H54 (cell line): ENCODE measurements at regions not wholly inside any gene's neighbourhood (a gene's known extent, or its start where the extent isn't known, plus 50 kb on each side); places are given as distances from the start of the nearest gene placed in this dataset.
"Not testable (repeated sequence)": the region's sequence is repeated elsewhere in the genome, so short reads cannot be mapped to it uniquely, and the experiment has no call there.

Source experiments
- DNase-seq: peaks from one replicate; pipeline ENCODE4 v3.0.0; 2011; ENCODE audit warnings: low spot score, mixed read lengths; ENCODE audit not compliant: insufficient read length
- FAIRE-seq: peaks from 3 replicates; lab custom pipeline; 2011; peaks lifted over from hg19 to GRCh38; lab: Jason Lieb, UNC
- POLR2A ChIP-seq: IDR thresholded peaks from 2 replicates; pipeline ENCODE4 v1.6.1; 2011; ENCODE audit warnings: low read depth, mild to moderate bottlenecking, low read length

GRCh38 chr2:146540271-146540932, 1304.4 kb upstream of the ACVR2A start:
- no peak for FAIRE-seq

GRCh38 chr2:146539739-146540138, 1305.1 kb upstream of the ACVR2A start:
- not testable (repeated sequence) for FAIRE-seq

More at GRCh38 chr2:146540271-146540932, 1304.4 kb upstream of the ACVR2A start:
- DNase-seq, result no peak
- TF ChIP-seq POLR2A, result no peak

GRCh38 chr2:146537477-146537876, 1307.4 kb upstream of the ACVR2A start:
- no peak for FAIRE-seq
- DNase-seq, result no peak
- no peak for TF ChIP-seq POLR2A

More at GRCh38 chr2:146539739-146540138, 1305.1 kb upstream of the ACVR2A start:
- not testable (repeated sequence) for DNase-seq

GRCh38 chr2:146532509-146533147, 1312.2 kb upstream of the ACVR2A start:
- no peak for TF ChIP-seq POLR2A
- no peak for DNase-seq
- no peak for FAIRE-seq

GRCh38 chr2:146532009-146532408, 1312.8 kb upstream of the ACVR2A start:
- no peak for FAIRE-seq
- no peak for DNase-seq
- no peak for TF ChIP-seq POLR2A

- no peak for DNase-seq
- TF ChIP-seq POLR2A, result no peak
These were observed 1313.9 kb upstream of the ACVR2A start for GRCh38 chr2:146530886-146531285.

GRCh38 chr2:146527166-146527565, 1317.7 kb upstream of the ACVR2A start:
- TF ChIP-seq POLR2A, result no peak

More at GRCh38 chr2:146530886-146531285, 1313.9 kb upstream of the ACVR2A start:
- FAIRE-seq, result no peak

GRCh38 chr2:146523196-146523595, 1321.6 kb upstream of the ACVR2A start:
- DNase-seq, result no peak
- FAIRE-seq, result no peak
- TF ChIP-seq POLR2A, result no peak

More at GRCh38 chr2:146527166-146527565, 1317.7 kb upstream of the ACVR2A start:
- FAIRE-seq, result peak; percentile 60
- DNase-seq, result no peak

GRCh38 chr2:146506851-146507250, 1338.0 kb upstream of the ACVR2A start:
- no peak for DNase-seq
- FAIRE-seq, result peak; percentile 11
- TF ChIP-seq POLR2A, result no peak

GRCh38 chr2:146503366-146503765, 1341.5 kb upstream of the ACVR2A start:
- TF ChIP-seq POLR2A, result no peak
- DNase-seq (no peak), FAIRE-seq (no peak)

GRCh38 chr2:146496248-146496647, 1348.6 kb upstream of the ACVR2A start:
- no peak for TF ChIP-seq POLR2A
- FAIRE-seq, result no peak
- DNase-seq, result no peak

- DNase-seq (no peak), FAIRE-seq (no peak)
- TF ChIP-seq POLR2A, result no peak
These were observed 1355.4 kb upstream of the ACVR2A start for GRCh38 chr2:146489386-146489785.

- no peak for TF ChIP-seq POLR2A
- DNase-seq (peak; percentile 10), FAIRE-seq (peak; percentile 89)
These were observed 1363.2 kb upstream of the ACVR2A start for GRCh38 chr2:146481629-146482028.

GRCh38 chr2:146477383-146477782, 1367.4 kb upstream of the ACVR2A start:
- TF ChIP-seq POLR2A, result no peak
- FAIRE-seq (no peak), DNase-seq (no peak)

- DNase-seq (no peak), FAIRE-seq (no peak)
- no peak for TF ChIP-seq POLR2A
These were observed 1376.3 kb upstream of the ACVR2A start for GRCh38 chr2:146468578-146468977.
